SK-N-MC (cell line): ENCODE measurements at regions not wholly inside any gene's neighbourhood (a gene's known extent, or its start where the extent isn't known, plus 50 kb on each side); places are given as distances from the start of the nearest gene placed in this dataset.

Source experiments
- DNase-seq: peaks from one replicate; pipeline ENCODE4 v3.0.0-alpha.2; 2011; ENCODE audit warnings: low read depth, low spot score
- H3K27ac ChIP-seq: fragments of 200-600 bp; sonication (generic); 2 replicates; pipeline ENCODE4 v1.5.1; 2016; ENCODE audit warnings: mixed run types
- H3K36me3 ChIP-seq: fragments of 200-600 bp; sonication (generic); 2 replicates; pipeline ENCODE4 v1.6.1; 2017; ENCODE audit warnings: antibody characterized with exemption, low read length, mixed read lengths; ENCODE audit not compliant: insufficient read depth
- H3K4me3 ChIP-seq: fragments of 200-600 bp; sonication (generic); 2 replicates; pipeline ENCODE4 v1.5.1; 2016
- H3K9ac ChIP-seq: fragments of 200-600 bp; sonication (generic); 2 replicates; pipeline ENCODE4 v1.8.0; 2017; ENCODE audit warnings: mixed run types, mixed read lengths; ENCODE audit not compliant: insufficient read length
- H3K9me3 ChIP-seq: fragments of 200-600 bp; sonication (generic); 2 replicates; pipeline ENCODE4 v1.6.1; 2017; ENCODE audit warnings: low read depth, mild to moderate bottlenecking, antibody characterized with exemption, low read length, moderate library complexity, mixed read lengths
- EZH2 ChIP-seq: fragments of 200-600 bp; sonication (generic); IDR thresholded peaks from one replicate; pipeline ENCODE4 v1.6.1; 2017; ENCODE audit warnings: antibody characterized with exemption
- FOXP2 ChIP-seq: optimal IDR thresholded peaks from 2 replicates; pipeline ENCODE3; 2011; ENCODE audit warnings: mild to moderate bottlenecking, moderate library complexity; ENCODE audit not compliant: insufficient read depth; ENCODE audit errors: extremely low read length, control extremely low read depth
- POLR2AphosphoS5 ChIP-seq: IDR thresholded peaks from 2 replicates; pipeline ENCODE4 v1.6.1; 2012; ENCODE audit warnings: mild to moderate bottlenecking, low read depth, low read length, borderline replicate concordance

GRCh38 chr5:3190930-3191329 is 404.7 kb upstream of the IRX1 start:
- TF ChIP-seq EZH2, result no peak
- no peak for TF ChIP-seq POLR2AphosphoS5
- no peak for TF ChIP-seq FOXP2
- Histone ChIP-seq H3K27ac (no peak overlapping the region), H3K9me3 (no peaks in the 10 kb centered on the region), H3K4me3 (no peak overlapping the region), H3K36me3 (no peaks in the 10 kb centered on the region), H3K9ac (no peak overlapping the region)
- no peak for DNase-seq

- DNase-seq, result no peak
- no peak for TF ChIP-seq FOXP2
- TF ChIP-seq EZH2, result no peak
- TF ChIP-seq POLR2AphosphoS5, result no peak
- Histone ChIP-seq H3K36me3 (no peaks in the 10 kb centered on the region), H3K27ac (no peak overlapping the region), H3K4me3 (no peak overlapping the region), H3K9ac (no peak overlapping the region), H3K9me3 (no peaks in the 10 kb centered on the region)
These were observed 405.2 kb upstream of the IRX1 start for GRCh38 chr5:3190433-3190832.

GRCh38 chr5:3187771-3188425 is 407.7 kb upstream of the IRX1 start:
- Histone ChIP-seq H3K9me3 (no peaks in the 10 kb centered on the region), H3K4me3 (no peak overlapping the region), H3K36me3 (no peaks in the 10 kb centered on the region), H3K27ac (no peak overlapping the region), H3K9ac (no peak overlapping the region)
- TF ChIP-seq FOXP2 (no peak), POLR2AphosphoS5 (no peak), EZH2 (no peak)
- DNase-seq, result no peak

- DNase-seq, result no peak
- no peak for TF ChIP-seq FOXP2
- TF ChIP-seq POLR2AphosphoS5, result no peak
- no peak for TF ChIP-seq EZH2
- Histone ChIP-seq H3K36me3 (no peaks in the 10 kb centered on the region), H3K4me3 (no peak overlapping the region), H3K9ac (no peak overlapping the region), H3K9me3 (no peaks in the 10 kb centered on the region), H3K27ac (no peak overlapping the region)
These were observed 408.8 kb upstream of the IRX1 start for GRCh38 chr5:3186736-3187405.

GRCh38 chr5:3186156-3186555 is 409.5 kb upstream of the IRX1 start:
- Histone ChIP-seq H3K36me3 (no peaks in the 10 kb centered on the region), H3K9ac (no peak overlapping the region), H3K9me3 (no peaks in the 10 kb centered on the region), H3K4me3 (no peak overlapping the region), H3K27ac (no peak overlapping the region)
- no peak for DNase-seq
- TF ChIP-seq EZH2 (no peak), FOXP2 (no peak), POLR2AphosphoS5 (no peak)

- no peak overlapping the region for H3K9ac ChIP-seq
- H3K27ac ChIP-seq, result no peak overlapping the region
- TF ChIP-seq FOXP2 (no peak), POLR2AphosphoS5 (no peak), EZH2 (no peak)
- H3K4me3 ChIP-seq, result no peak overlapping the region
- no peak for DNase-seq
- H3K9me3 ChIP-seq, result no peaks in the 10 kb centered on the region
- no peaks in the 10 kb centered on the region for H3K36me3 ChIP-seq
These were observed 410.1 kb upstream of the IRX1 start for GRCh38 chr5:3185488-3185887.

- TF ChIP-seq FOXP2 (no peak), POLR2AphosphoS5 (no peak), EZH2 (no peak)
- H3K27ac ChIP-seq, result no peak overlapping the region
These were observed 413.3 kb upstream of the IRX1 start for GRCh38 chr5:3182133-3182876.

GRCh38 chr5:3181671-3182070 is 414.0 kb upstream of the IRX1 start:
- TF ChIP-seq FOXP2, result no peak
- TF ChIP-seq EZH2, result no peak
- no peak for TF ChIP-seq POLR2AphosphoS5

More at GRCh38 chr5:3182133-3182876, 413.3 kb upstream of the IRX1 start:
- Histone ChIP-seq H3K36me3 (no peaks in the 10 kb centered on the region), H3K9ac (no peak overlapping the region), H3K4me3 (no peak overlapping the region), H3K9me3 (no peaks in the 10 kb centered on the region)
- DNase-seq, result no peak

GRCh38 chr5:3180636-3181035 is 415.0 kb upstream of the IRX1 start:
- H3K4me3 ChIP-seq, result no peak overlapping the region
- H3K9ac ChIP-seq, result no peak overlapping the region
- H3K9me3 ChIP-seq, result no peaks in the 10 kb centered on the region
- no peak for TF ChIP-seq EZH2
- no peak for TF ChIP-seq FOXP2
- no peak for TF ChIP-seq POLR2AphosphoS5
- no peak overlapping the region for H3K27ac ChIP-seq
- DNase-seq, result no peak
- no peaks in the 10 kb centered on the region for H3K36me3 ChIP-seq

More at GRCh38 chr5:3181671-3182070, 414.0 kb upstream of the IRX1 start:
- no peak overlapping the region for H3K4me3 ChIP-seq
- H3K9me3 ChIP-seq, result no peaks in the 10 kb centered on the region
- H3K36me3 ChIP-seq, result no peaks in the 10 kb centered on the region
- DNase-seq, result no peak
- H3K9ac ChIP-seq, result no peak overlapping the region
- H3K27ac ChIP-seq, result no peak overlapping the region
